A549 (cell line): ENCODE measurements at regions not wholly inside any gene's neighbourhood (a gene's known extent, or its start where the extent isn't known, plus 50 kb on each side); places are given as distances from the start of the nearest gene placed in this dataset.

Experiments used
- ATAC-seq, 2 experiments: fragments of 200-7000 bp in 1 of 2; fragments of >200 bp in 1 of 2; cut with Nextera tagmentation in 1 of 2; cut with Tn5 transposase in 1 of 2; 3 replicates each; pipeline versions ENCODE4 v1.8.0 to v1.9.1; 2018 to 2020; ENCODE audit warnings: mild to moderate bottlenecking in 1 of 2, moderate library complexity in 1 of 2
- CTCF ChIA-PET: fragments of 300-600 bp; sonication (Branson Sonifier 250); formaldehyde crosslinking; extraction: SDS; loops from one replicate; lab custom pipeline; 2021; ENCODE audit warnings: antibody characterized with exemption, inconsistent platforms; lab: Yijun Ruan, JAX
- POLR2A ChIA-PET: fragments of 350-600 bp; formaldehyde crosslinking; extraction: SDS; loops from one replicate; lab custom pipeline; 2021; ENCODE audit warnings: antibody characterized with exemption, inconsistent platforms; lab: Yijun Ruan, JAX
- DNase-seq, 2 experiments: peaks; one replicate each; pipeline versions ENCODE4 v3.0.0 to v3.0.0-alpha.2; 2011 to 2016; ENCODE audit warnings: low read depth in 1 of 2, low spot score in 1 of 2
- FAIRE-seq: peaks from 2 replicates; lab custom pipeline; 2011; peaks lifted over from hg19 to GRCh38; lab: Jason Lieb, UNC
- H3K27ac ChIP-seq, 2 experiments: fragments of >200 bp; sonication (Bioruptor Twin); formaldehyde crosslinking; 3 replicates each; pipeline ENCODE4 v1.5.1; 2016 to 2017
- H3K4me1 ChIP-seq: fragments of >200 bp; sonication (Bioruptor Twin); formaldehyde crosslinking; 3 replicates; pipeline ENCODE4 v1.6.1; 2016
- H3K4me2 ChIP-seq: fragments of >200 bp; sonication (Bioruptor Twin); formaldehyde crosslinking; 3 replicates; pipeline ENCODE4 v1.6.1; 2016
- H3K4me3 ChIP-seq: fragments of >200 bp; sonication (Bioruptor Twin); formaldehyde crosslinking; 3 replicates; pipeline ENCODE4 v1.5.1; 2016
- H3K9me3 ChIP-seq: fragments of >200 bp; sonication (Bioruptor Twin); formaldehyde crosslinking; 3 replicates; pipeline ENCODE4 v1.6.1; 2016
- BHLHE40 ChIP-seq: IDR thresholded peaks from 2 replicates; pipeline ENCODE4 v1.6.1; 2012; ENCODE audit warnings: low read depth, low read length, inconsistent platforms
- CBX8 ChIP-seq: fragments of 200-600 bp; sonication (generic); IDR thresholded peaks from 2 replicates; pipeline ENCODE4 v1.6.1; 2016
- CHD2 ChIP-seq: fragments of 150-350 bp; IDR thresholded peaks from 2 replicates; pipeline ENCODE4 v1.6.1; 2014; ENCODE audit warnings: low read length; ENCODE audit not compliant: partially characterized antibody
- CHD4 ChIP-seq: fragments of 200-600 bp; sonication (generic); IDR thresholded peaks from 2 replicates; pipeline ENCODE4 v1.6.1; 2016; ENCODE audit warnings: antibody characterized with exemption, mild to moderate bottlenecking, borderline replicate concordance
- EHMT2 ChIP-seq: fragments of 200-600 bp; sonication (generic); IDR thresholded peaks from 2 replicates; pipeline ENCODE4 v1.6.1; 2016; ENCODE audit warnings: antibody characterized with exemption, low read depth, mild to moderate bottlenecking, moderate library complexity
- EP300 ChIP-seq, 2 experiments: fragments of >200 bp; sonication (Bioruptor Twin); formaldehyde crosslinking; IDR thresholded peaks; 2 replicates in 1 of 2; 3 replicates in 1 of 2; pipeline ENCODE4 v1.6.1; 2016 to 2017
- FOSL2 ChIP-seq, 2 experiments: fragments of 450-650 bp in 1 of 2; fragments of >200 bp in 1 of 2; sonication (Bioruptor Twin) in 1 of 2; formaldehyde crosslinking; IDR thresholded peaks; 2 replicates each; pipeline versions ENCODE4 v1.5.0 to v1.6.1; 2016 to 2020; ENCODE audit warnings: mild to moderate bottlenecking in 1 of 2, moderate library complexity in 1 of 2
- GATA3 ChIP-seq: IDR thresholded peaks from 2 replicates; pipeline ENCODE4 v1.6.1; 2012; ENCODE audit warnings: borderline replicate concordance
- HDAC2 ChIP-seq: fragments of 200-600 bp; sonication (generic); IDR thresholded peaks from 2 replicates; pipeline ENCODE4 v1.6.1; 2016
- JUN ChIP-seq, 2 experiments: fragments of >200 bp; sonication (Bioruptor Twin); formaldehyde crosslinking; IDR thresholded peaks; 2 replicates in 1 of 2; 3 replicates in 1 of 2; pipeline ENCODE4 v1.6.1; 2016 to 2017
- KDM5A ChIP-seq: fragments of 200-600 bp; sonication (generic); IDR thresholded peaks from 2 replicates; pipeline ENCODE4 v1.6.1; 2016; ENCODE audit warnings: antibody characterized with exemption, mild to moderate bottlenecking
- MAZ ChIP-seq: fragments of 150-350 bp; IDR thresholded peaks from 2 replicates; pipeline ENCODE4 v1.6.1; 2014; ENCODE audit warnings: antibody characterized with exemption, low read depth, low read length, borderline replicate concordance
- SMC3 ChIP-seq: fragments of >200 bp; sonication (Bioruptor Twin); formaldehyde crosslinking; IDR thresholded peaks from 3 replicates; pipeline ENCODE4 v1.6.1; 2018; ENCODE audit warnings: inconsistent platforms
- ZFP36 ChIP-seq: fragments of 450-650 bp; IDR thresholded peaks from 2 replicates; pipeline ENCODE4 v1.6.1; 2014; ENCODE audit warnings: borderline replicate concordance; ENCODE audit not compliant: partially characterized antibody
- WGBS: methylation state at CpG from one replicate; pipeline ENCODE4 v1.1.6; 2017; ENCODE audit errors: missing lambda C conversion rate; 5-methylcytosine and 5-hydroxymethylcytosine counted together
- TF ChIP-seq, protein P1 (sequence below): fragments of >200 bp; sonication (Bioruptor Twin); formaldehyde crosslinking; IDR thresholded peaks from 2 replicates; pipeline ENCODE4 v1.6.1; 2016
- TF ChIP-seq, protein P2 (sequence below): IDR thresholded peaks from 2 replicates; pipeline ENCODE4 v1.6.1; 2012; ENCODE audit warnings: low read depth, borderline replicate concordance
- TF ChIP-seq, protein P3 (sequence below): fragments of 250-450 bp; sonication (Bioruptor Pico); IDR thresholded peaks from 2 replicates; pipeline ENCODE4 v1.5.0; 2021; ENCODE audit warnings: mild to moderate bottlenecking, moderate library complexity, borderline replicate concordance
- TF ChIP-seq, protein P4 (sequence below): fragments of 450-650 bp; IDR thresholded peaks from 2 replicates; pipeline ENCODE4 v1.6.1; 2014; ENCODE audit warnings: antibody characterized with exemption
- TF ChIP-seq, protein P5 (sequence below): IDR thresholded peaks from 2 replicates; pipeline ENCODE4 v1.6.1; 2012

DNA sequence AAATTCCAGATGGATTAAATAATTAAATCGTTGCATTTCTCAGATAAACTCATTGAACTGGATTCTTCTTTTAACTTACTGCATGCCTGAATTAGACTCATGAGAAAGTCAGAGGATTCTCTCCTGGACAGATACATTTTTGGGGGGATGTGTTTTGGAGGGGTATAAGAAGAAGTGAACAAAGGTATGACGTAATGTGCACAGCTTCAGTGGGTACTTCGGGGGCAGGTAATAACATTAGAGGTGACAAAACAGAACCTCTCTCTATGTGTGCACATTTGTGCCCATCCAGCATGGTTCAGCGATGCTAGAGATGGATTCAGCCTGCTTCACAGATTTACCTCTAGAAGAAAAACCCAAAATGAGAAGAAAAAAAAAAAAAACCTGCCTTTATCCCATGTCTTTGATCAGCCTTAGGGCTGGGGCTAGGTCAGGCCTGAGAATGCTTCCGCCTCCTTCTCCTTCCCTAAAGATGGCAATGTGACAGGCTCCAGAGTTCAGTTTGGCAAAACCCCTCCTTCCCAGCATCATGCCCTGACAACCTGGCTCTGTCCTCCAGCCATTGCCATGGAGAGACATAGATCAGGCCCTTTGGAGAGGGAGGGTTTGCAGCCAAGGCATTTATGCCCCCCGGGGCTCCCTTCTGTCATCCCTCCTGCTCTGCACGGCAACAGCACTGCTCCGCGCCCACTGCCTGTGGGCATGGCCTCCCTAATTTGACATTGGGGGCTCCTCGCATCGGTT lies 166.7 kb downstream of the KCNA5 start:
- FAIRE-seq = no peak
- CTCF ChIA-PET = interaction anchor here (1.9 kb wide), 1 partner anchor 10 kb away, joined by 4 read pairs; no protein-coding TSS in a partner anchor
- Histone ChIP-seq H3K27ac (no peak overlapping the region), H3K4me3 (no peak overlapping the region), H3K4me1 (no peaks in the 10 kb centered on the region), H3K4me2 (no peak overlapping the region), H3K9me3 (no peaks in the 10 kb centered on the region)
- POLR2A ChIA-PET = no interaction called here
- no peak for ATAC-seq
- TF ChIP-seq GATA3 (no peak), HDAC2 (no peak), SMC3 (no peak), FOSL2 (IDR thresholded peaks at IDR 0.05) (no peak), FOSL2 (CRISPR knock-in tag; IDR thresholded peaks at IDR 0.05) (no peak), CHD4 (no peak)
- TF ChIP-seq, protein P1, sequence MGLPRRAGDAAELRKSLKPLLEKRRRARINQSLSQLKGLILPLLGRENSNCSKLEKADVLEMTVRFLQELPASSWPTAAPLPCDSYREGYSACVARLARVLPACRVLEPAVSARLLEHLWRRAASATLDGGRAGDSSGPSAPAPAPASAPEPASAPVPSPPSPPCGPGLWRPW = no peak
- DNase-seq = no peak
- WGBS = 15% methylated on average over 11 of the region's 11 CpGs

DNA sequence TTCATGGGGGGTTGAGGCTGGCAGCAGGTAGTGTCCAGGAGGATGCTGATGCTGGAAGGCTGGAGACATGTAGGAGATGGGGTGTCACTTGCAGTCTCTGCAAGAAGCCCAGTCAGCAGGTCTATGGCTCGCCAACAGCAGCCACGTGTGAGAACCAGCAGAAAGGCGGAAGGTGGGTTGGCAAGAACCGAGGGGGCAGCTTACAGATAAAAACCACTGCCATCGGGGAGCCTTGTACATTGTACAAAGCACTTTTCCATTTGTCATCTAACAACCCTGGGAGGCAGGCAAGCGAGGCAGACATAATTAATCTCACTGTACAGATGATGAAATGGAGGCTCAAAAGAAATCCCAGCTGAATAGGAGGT lies 167.2 kb downstream of the KCNA5 start:
- POLR2A ChIA-PET = no interaction called here
- 9% methylated on average over 6 of the region's 6 CpGs for WGBS

DNA sequence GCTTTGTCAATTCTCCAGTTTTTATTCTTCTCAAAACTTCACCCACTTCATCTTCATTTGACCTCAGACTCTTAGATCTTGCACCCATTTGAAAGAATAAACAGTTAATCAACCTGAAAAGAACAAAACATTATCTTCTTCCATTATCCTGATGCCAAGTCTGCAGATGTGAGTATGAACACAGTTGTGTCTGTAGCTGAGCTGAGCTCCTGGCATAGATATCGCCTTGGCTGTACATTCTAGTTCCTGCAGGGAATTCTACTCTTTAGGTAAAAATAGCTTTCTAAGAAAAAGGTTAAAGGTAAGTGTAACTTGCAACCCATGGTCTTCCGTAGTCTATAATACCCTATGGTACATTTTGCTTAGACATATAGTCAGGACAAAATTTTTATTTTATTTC lies 169.7 kb downstream of the KCNA5 start:
- Histone ChIP-seq H3K4me1 (no peaks in the 10 kb centered on the region), H3K27ac (no peak overlapping the region), H3K9me3 (no peaks in the 10 kb centered on the region), H3K4me2 (no peak overlapping the region)
- FAIRE-seq (no peak), DNase-seq (no peak)
- CTCF ChIA-PET = no interaction called here
- 19% methylated on average over 2 of the region's 2 CpGs for WGBS
- no peak for TF ChIP-seq KDM5A
- TF ChIP-seq, all 56 proteins: peak for 0
- no peak for ATAC-seq
- POLR2A ChIA-PET = no interaction called here
- no peak overlapping the region for H3K4me3 ChIP-seq

More for the DNA sequence above, 167.2 kb downstream of the KCNA5 start:
- no peak for FAIRE-seq
- no peak for ATAC-seq
- H3K9me3 ChIP-seq = no peaks in the 10 kb centered on the region
- no peak for TF ChIP-seq CHD4
- TF ChIP-seq MAZ = no peak
- no peak for TF ChIP-seq FOSL2 (IDR thresholded peaks at IDR 0.05)
- no peak for TF ChIP-seq FOSL2 (CRISPR knock-in tag; IDR thresholded peaks at IDR 0.05)
- TF ChIP-seq HDAC2 = no peak
- TF ChIP-seq, protein P2, sequence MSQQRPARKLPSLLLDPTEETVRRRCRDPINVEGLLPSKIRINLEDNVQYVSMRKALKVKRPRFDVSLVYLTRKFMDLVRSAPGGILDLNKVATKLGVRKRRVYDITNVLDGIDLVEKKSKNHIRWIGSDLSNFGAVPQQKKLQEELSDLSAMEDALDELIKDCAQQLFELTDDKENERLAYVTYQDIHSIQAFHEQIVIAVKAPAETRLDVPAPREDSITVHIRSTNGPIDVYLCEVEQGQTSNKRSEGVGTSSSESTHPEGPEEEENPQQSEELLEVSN = no peak
- TF ChIP-seq BHLHE40 = no peak
- TF ChIP-seq, protein P3, sequence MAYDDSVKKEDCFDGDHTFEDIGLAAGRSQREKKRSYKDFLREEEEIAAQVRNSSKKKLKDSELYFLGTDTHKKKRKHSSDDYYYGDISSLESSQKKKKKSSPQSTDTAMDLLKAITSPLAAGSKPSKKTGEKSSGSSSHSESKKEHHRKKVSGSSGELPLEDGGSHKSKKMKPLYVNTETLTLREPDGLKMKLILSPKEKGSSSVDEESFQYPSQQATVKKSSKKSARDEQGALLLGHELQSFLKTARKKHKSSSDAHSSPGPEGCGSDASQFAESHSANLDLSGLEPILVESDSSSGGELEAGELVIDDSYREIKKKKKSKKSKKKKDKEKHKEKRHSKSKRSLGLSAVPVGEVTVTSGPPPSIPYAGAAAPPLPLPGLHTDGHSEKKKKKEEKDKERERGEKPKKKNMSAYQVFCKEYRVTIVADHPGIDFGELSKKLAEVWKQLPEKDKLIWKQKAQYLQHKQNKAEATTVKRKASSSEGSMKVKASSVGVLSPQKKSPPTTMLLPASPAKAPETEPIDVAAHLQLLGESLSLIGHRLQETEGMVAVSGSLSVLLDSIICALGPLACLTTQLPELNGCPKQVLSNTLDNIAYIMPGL (CRISPR knock-in tag) = no peak
- TF ChIP-seq EP300 (IDR thresholded peaks at IDR 0.05) = no peak
- no peak for TF ChIP-seq EHMT2
- TF ChIP-seq CHD2 = no peak
- TF ChIP-seq ZFP36 = no peak
- no peak for TF ChIP-seq JUN (IDR thresholded peaks at IDR 0.05)
- TF ChIP-seq CBX8 = no peak
- TF ChIP-seq, protein P4, sequence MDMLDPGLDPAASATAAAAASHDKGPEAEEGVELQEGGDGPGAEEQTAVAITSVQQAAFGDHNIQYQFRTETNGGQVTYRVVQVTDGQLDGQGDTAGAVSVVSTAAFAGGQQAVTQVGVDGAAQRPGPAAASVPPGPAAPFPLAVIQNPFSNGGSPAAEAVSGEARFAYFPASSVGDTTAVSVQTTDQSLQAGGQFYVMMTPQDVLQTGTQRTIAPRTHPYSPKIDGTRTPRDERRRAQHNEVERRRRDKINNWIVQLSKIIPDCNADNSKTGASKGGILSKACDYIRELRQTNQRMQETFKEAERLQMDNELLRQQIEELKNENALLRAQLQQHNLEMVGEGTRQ = no peak
- TF ChIP-seq, protein P5, sequence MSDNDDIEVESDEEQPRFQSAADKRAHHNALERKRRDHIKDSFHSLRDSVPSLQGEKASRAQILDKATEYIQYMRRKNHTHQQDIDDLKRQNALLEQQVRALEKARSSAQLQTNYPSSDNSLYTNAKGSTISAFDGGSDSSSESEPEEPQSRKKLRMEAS = no peak
- CTCF ChIA-PET = no interaction called here
- DNase-seq = no peak
- no peak overlapping the region for H3K4me3 ChIP-seq
- no peak overlapping the region for H3K4me2 ChIP-seq
- H3K27ac ChIP-seq = no peak overlapping the region
- H3K4me1 ChIP-seq = no peaks in the 10 kb centered on the region
